Loucy (cell line): ENCODE measurements at regions not wholly inside any gene's neighbourhood (a gene's known extent, or its start where the extent isn't known, plus 50 kb on each side); places are given as distances from the start of the nearest gene placed in this dataset.

Experiments
- H2AFZ ChIP-seq: fragments of 200-600 bp; sonication (generic); 2 replicates; pipeline ENCODE4 v1.6.0; 2016; ENCODE audit warnings: antibody characterized with exemption, mild to moderate bottlenecking, low read length, moderate library complexity
- H3F3A ChIP-seq: fragments of 200-600 bp; 2 replicates; pipeline ENCODE4 v1.6.0; 2016; ENCODE audit warnings: antibody characterized with exemption, low read depth, mild to moderate bottlenecking
- H3K27me3 ChIP-seq: fragments of 200-600 bp; sonication (generic); 2 replicates; pipeline ENCODE4 v1.6.1; 2014; ENCODE audit warnings: low read length, mild to moderate bottlenecking; ENCODE audit not compliant: insufficient read depth, poor library complexity, severe bottlenecking
- H3K36me3 ChIP-seq: fragments of 200-600 bp; sonication (generic); 2 replicates; pipeline ENCODE4 v1.6.1; 2016; ENCODE audit warnings: low read length; ENCODE audit not compliant: insufficient read depth
- H3K4me1 ChIP-seq: fragments of 200-600 bp; sonication (generic); 2 replicates; pipeline ENCODE4 v1.5.1; 2014; ENCODE audit warnings: low read length, mild to moderate bottlenecking; ENCODE audit not compliant: insufficient read depth, poor library complexity, severe bottlenecking
- H3K4me2 ChIP-seq: fragments of 200-600 bp; sonication (generic); 2 replicates; pipeline ENCODE4 v1.6.0; 2014; ENCODE audit warnings: antibody characterized with exemption, low read length, low read depth, mild to moderate bottlenecking; ENCODE audit not compliant: poor library complexity, severe bottlenecking
- H3K4me3 ChIP-seq: fragments of 200-600 bp; sonication (generic); 2 replicates; pipeline ENCODE4 v1.5.1; 2014; ENCODE audit warnings: low read length, mild to moderate bottlenecking, mixed read lengths; ENCODE audit not compliant: poor library complexity, severe bottlenecking
- H3K79me2 ChIP-seq: fragments of 200-600 bp; sonication (generic); 2 replicates; pipeline ENCODE4 v1.6.1; 2014; ENCODE audit warnings: low read length; ENCODE audit not compliant: insufficient read depth
- H3K9ac ChIP-seq: fragments of 200-600 bp; sonication (generic); 2 replicates; pipeline ENCODE4 v1.6.0; 2014; ENCODE audit warnings: mild to moderate bottlenecking, low read depth, low read length, moderate library complexity; ENCODE audit not compliant: poor library complexity, severe bottlenecking
- H3K9me2 ChIP-seq: fragments of 200-600 bp; sonication (generic); replicated peaks from 2 replicates; pipeline ENCODE4 v1.6.1; 2016; ENCODE audit warnings: low read depth, low read length, mixed read lengths
- H3K9me3 ChIP-seq: fragments of 200-600 bp; sonication (generic); 2 replicates; pipeline ENCODE4 v1.6.1; 2014; ENCODE audit warnings: mild to moderate bottlenecking, antibody characterized with exemption, low read length, low read depth; ENCODE audit not compliant: insufficient read depth
- H4K20me1 ChIP-seq: fragments of 200-600 bp; sonication (generic); 2 replicates; pipeline ENCODE4 v1.6.0; 2014; ENCODE audit warnings: antibody characterized with exemption, low read length, mild to moderate bottlenecking; ENCODE audit not compliant: insufficient read depth, poor library complexity, severe bottlenecking
- CTCF ChIP-seq: fragments of 200-600 bp; sonication (generic); conservative IDR thresholded peaks from 2 replicates; pipeline ENCODE4 v1.5.1; 2014; ENCODE audit warnings: mild to moderate bottlenecking, antibody characterized with exemption, low read length
- EZH2phosphoT487 ChIP-seq: fragments of 200-600 bp; IDR thresholded peaks from 2 replicates; pipeline ENCODE4 v1.6.1; 2018; ENCODE audit warnings: antibody characterized with exemption, mild to moderate bottlenecking, moderate library complexity, borderline replicate concordance

GRCh38 chr5:32848120-32848519, 137.0 kb downstream of the NPR3 start:
- Histone ChIP-seq H3K4me3 (no peak overlapping the region), H3K4me2 (no peak overlapping the region), H3K4me1 (peaks cover 72% of the 10 kb centered on the region), H3K79me2 (no peaks in the 10 kb centered on the region), H2AFZ (no peak overlapping the region), H3K36me3 (no peaks in the 10 kb centered on the region), H3F3A (peaks cover 17% of the 10 kb centered on the region), H3K27me3 (no peaks in the 10 kb centered on the region), H3K9ac (no peak overlapping the region), H4K20me1 (no peaks in the 10 kb centered on the region), H3K9me2 (no peaks in the 10 kb centered on the region), H3K9me3 (no peaks in the 10 kb centered on the region; the same call in 1 of the 2 replicates)
- TF ChIP-seq EZH2phosphoT487, result no peak
- TF ChIP-seq CTCF, result no peak

GRCh38 chr5:32848681-32849080, 137.6 kb downstream of the NPR3 start:
- Histone ChIP-seq H3K79me2 (no peaks in the 10 kb centered on the region), H3K4me2 (no peak overlapping the region), H3F3A (peaks cover 12% of the 10 kb centered on the region), H3K9me2 (no peaks in the 10 kb centered on the region), H3K4me1 (peaks cover 67% of the 10 kb centered on the region), H2AFZ (no peak overlapping the region), H3K4me3 (no peak overlapping the region), H3K27me3 (no peaks in the 10 kb centered on the region), H3K36me3 (no peaks in the 10 kb centered on the region), H3K9ac (no peak overlapping the region), H4K20me1 (no peaks in the 10 kb centered on the region), H3K9me3 (no peaks in the 10 kb centered on the region; the same call in 1 of the 2 replicates)
- TF ChIP-seq EZH2phosphoT487, result no peak
- TF ChIP-seq CTCF, result no peak

GRCh38 chr5:32850817-32851496, 139.8 kb downstream of the NPR3 start:
- Histone ChIP-seq H3K27me3 (no peaks in the 10 kb centered on the region), H3K4me1 (peaks cover 45% of the 10 kb centered on the region), H3K4me3 (no peak overlapping the region), H3K4me2 (no peak overlapping the region), H3K79me2 (no peaks in the 10 kb centered on the region), H3K36me3 (no peaks in the 10 kb centered on the region), H3K9me2 (no peaks in the 10 kb centered on the region), H3F3A (peaks cover 9% of the 10 kb centered on the region; the same call in 1 of the 2 replicates), H3K9me3 (no peaks in the 10 kb centered on the region; the same call in 1 of the 2 replicates), H4K20me1 (no peaks in the 10 kb centered on the region), H2AFZ (no peak overlapping the region), H3K9ac (no peak overlapping the region)
- TF ChIP-seq EZH2phosphoT487 (no peak), CTCF (no peak)
